ENCODE measurements at regions not wholly inside any gene's neighbourhood (a gene's known extent, or its start where the extent isn't known, plus 50 kb on each side); places are given as distances from the start of the nearest gene placed in this dataset.

DNA sequence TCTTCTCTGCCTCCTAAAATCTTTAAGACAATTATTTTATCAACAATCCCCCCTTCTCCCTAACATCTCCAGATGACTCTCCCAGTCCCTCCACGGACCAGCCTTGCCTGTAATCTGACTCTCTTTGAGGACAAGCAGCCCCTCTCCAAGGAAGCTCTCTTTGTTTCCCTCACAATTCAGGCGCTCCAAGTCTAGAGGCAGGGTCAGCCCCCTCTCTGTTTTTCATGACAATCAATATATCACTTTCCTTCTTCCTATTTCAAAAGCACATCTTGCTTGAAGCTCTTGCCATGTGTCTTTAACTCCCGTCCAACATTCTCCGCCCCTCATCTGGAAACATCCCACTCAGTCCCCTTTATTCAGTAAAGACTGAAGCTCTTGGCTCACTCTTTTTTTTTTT, 393.4 kb upstream of the SULF2 start:
- WGBS, 3 donors, result 69 to 71% (median 70%) methylated on average over 4 of the region's 4 CpGs
- intact Hi-C loops (cut with DNase I), result no loop called here
- DNase-seq (no peak), ATAC-seq (no peak)
- no peaks in the 10 kb centered on the region for H3K4me1 ChIP-seq
- H3K27me3 ChIP-seq (ENCODE audit: insufficient read depth in 3 of 3, low read length in 2 of 3), result peaks cover 0 to 5% (median 0%) of the 10 kb centered on the region in 3 donors
- H3K36me3 ChIP-seq (ENCODE audit: insufficient read depth in 1 of 2, low read depth in 1 of 2), result no peaks in the 10 kb centered on the region
- no peak overlapping the region for H3K27ac ChIP-seq
- TF ChIP-seq, protein P1, sequence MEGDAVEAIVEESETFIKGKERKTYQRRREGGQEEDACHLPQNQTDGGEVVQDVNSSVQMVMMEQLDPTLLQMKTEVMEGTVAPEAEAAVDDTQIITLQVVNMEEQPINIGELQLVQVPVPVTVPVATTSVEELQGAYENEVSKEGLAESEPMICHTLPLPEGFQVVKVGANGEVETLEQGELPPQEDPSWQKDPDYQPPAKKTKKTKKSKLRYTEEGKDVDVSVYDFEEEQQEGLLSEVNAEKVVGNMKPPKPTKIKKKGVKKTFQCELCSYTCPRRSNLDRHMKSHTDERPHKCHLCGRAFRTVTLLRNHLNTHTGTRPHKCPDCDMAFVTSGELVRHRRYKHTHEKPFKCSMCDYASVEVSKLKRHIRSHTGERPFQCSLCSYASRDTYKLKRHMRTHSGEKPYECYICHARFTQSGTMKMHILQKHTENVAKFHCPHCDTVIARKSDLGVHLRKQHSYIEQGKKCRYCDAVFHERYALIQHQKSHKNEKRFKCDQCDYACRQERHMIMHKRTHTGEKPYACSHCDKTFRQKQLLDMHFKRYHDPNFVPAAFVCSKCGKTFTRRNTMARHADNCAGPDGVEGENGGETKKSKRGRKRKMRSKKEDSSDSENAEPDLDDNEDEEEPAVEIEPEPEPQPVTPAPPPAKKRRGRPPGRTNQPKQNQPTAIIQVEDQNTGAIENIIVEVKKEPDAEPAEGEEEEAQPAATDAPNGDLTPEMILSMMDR (IDR thresholded peaks at IDR 0.05), result no peak
- peaks cover 3% of the 10 kb centered on the region for H3K9me3 ChIP-seq
- H3K4me3 ChIP-seq, result no peak overlapping the region

DNA sequence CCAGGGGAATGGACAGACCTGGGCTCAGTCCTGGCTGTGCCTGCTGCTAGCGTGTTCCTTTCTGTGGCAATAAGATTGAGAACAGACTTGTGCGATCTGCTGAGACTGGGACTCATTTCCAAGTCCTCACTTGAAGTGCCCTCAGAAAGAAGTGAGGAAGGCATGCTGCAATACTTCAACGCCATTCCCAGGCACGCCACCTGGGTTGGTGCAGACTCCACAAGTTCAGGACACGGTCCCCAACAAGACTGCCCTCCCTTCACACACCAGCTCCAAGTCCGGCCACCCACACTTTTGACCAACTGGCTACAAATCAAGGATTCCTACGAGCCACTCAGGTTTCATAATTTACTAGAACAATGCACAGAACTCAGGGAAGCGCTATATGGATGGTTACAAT, 391.8 kb upstream of the SULF2 start:
- Histone ChIP-seq H3K36me3 (ENCODE audit: insufficient read depth in 1 of 2, low read depth in 1 of 2) (no peaks in the 10 kb centered on the region), H3K27me3 (ENCODE audit: insufficient read depth in 3 of 3, low read length in 2 of 3) (peaks cover 0 to 8% (median 2%) of the 10 kb centered on the region in 3 donors), H3K27ac (no peak overlapping the region), H3K4me3 (no peak overlapping the region), H3K4me1 (no peaks in the 10 kb centered on the region), H3K9me3 (peaks cover 5% of the 10 kb centered on the region)
- intact Hi-C loops (cut with DNase I), result no loop called here
- DNase-seq (no peak), ATAC-seq (no peak)
- WGBS, 3 donors, result 76 to 88% (median 80%) methylated on average over 8 of the region's 8 CpGs
- TF ChIP-seq, protein P1 (IDR thresholded peaks at IDR 0.05), result no peak

DNA sequence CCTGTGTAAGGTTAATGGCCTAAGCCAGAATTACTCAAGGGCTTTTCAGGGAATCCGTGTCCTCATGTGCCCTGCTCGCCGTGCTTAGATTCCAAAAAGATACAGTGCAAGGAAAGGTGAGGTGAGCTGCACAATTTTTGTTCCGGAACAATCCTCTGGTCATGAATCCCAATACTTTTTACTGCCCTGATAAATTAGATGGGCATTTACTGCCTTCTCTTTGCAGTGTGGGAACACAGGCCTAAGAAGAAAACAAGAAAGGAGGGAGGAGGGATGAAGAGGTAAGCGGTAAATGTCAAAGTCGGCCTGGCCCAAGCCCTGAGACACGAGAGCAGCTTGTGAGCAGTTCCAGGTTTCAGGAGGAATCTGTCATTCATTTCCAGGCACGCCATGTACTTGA, 390.9 kb upstream of the SULF2 start:
- ATAC-seq (no peak), DNase-seq (no peak)
- H3K4me1 ChIP-seq, result no peaks in the 10 kb centered on the region
- TF ChIP-seq, protein P1 (IDR thresholded peaks at IDR 0.05), result no peak
- H3K27ac ChIP-seq, result no peak overlapping the region
- peaks cover 5% of the 10 kb centered on the region for H3K9me3 ChIP-seq
- H3K36me3 ChIP-seq (ENCODE audit: insufficient read depth in 1 of 2, low read depth in 1 of 2), result no peaks in the 10 kb centered on the region
- 84 to 89% (median 88%) methylated on average over 8 of the region's 8 CpGs for WGBS, 3 donors
- H3K4me3 ChIP-seq, result no peak overlapping the region
- intact Hi-C loops (cut with DNase I), result no loop called here
- peaks cover 0 to 10% (median 2%) of the 10 kb centered on the region in 3 donors for H3K27me3 ChIP-seq (ENCODE audit: insufficient read depth in 3 of 3, low read length in 2 of 3)

DNA sequence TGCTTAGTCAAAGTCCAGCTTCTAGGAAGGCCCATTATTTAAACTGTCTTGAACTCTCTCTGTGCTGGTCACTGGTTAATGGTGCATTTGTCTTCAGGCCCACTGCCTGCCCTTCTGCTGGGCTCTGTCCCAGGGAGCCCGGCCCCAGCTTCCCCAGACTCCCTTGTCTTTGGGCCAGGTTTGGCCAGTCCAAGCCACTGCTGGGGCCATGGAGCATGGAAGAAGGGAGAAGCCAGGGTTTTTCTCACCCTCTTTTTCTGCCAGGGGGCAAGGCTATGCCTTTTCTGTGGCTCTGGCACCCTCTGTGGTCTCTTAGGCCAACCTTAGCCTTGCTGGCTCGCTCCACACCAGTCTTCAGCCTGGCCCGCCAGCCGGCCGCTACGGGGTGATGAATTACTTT, 390.0 kb upstream of the SULF2 start:
- intact Hi-C loops (cut with DNase I), result no loop called here
- WGBS, 3 donors, result 41 to 69% (median 41%) methylated on average over 6 of the region's 6 CpGs
- TF ChIP-seq, protein P1 (IDR thresholded peaks at IDR 0.05), result no peak

DNA sequence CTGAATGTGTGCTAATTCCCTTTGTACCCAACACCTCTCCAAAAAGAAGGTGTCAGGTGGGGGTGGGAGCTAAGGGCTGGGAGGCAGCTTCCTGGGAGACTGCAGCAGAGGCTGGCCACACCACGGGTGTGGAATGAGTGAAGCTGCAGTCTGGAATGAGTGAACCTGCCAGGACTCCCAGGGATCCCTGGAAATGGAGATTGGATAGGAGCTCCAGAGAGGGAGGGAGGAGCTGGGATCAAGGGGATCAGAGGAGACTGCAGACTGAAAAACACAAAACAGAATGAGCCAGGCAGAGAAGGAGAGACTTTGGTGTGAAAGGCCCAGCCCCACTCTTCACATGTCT, 387.0 kb upstream of the SULF2 start:
- WGBS, 3 donors, result 38 to 59% (median 40%) methylated on average over 1 of the region's 1 CpG
- H3K4me1 ChIP-seq, result no peaks in the 10 kb centered on the region
- TF ChIP-seq, protein P1 (IDR thresholded peaks at IDR 0.05), result no peak
- ATAC-seq (no peak), DNase-seq (no peak)
- peaks cover 0 to 5% (median 2%) of the 10 kb centered on the region in 3 donors for H3K27me3 ChIP-seq (ENCODE audit: insufficient read depth in 3 of 3, low read length in 2 of 3)
- no peak overlapping the region for H3K27ac ChIP-seq
- H3K4me3 ChIP-seq, result no peak overlapping the region
- peaks cover 5% of the 10 kb centered on the region for H3K9me3 ChIP-seq
- H3K36me3 ChIP-seq (ENCODE audit: insufficient read depth in 1 of 2, low read depth in 1 of 2), result no peaks in the 10 kb centered on the region
- intact Hi-C loops (cut with DNase I), result no loop called here

More for the DNA sequence above, 390.0 kb upstream of the SULF2 start:
- DNase-seq (no peak), ATAC-seq (no peak)
- Histone ChIP-seq H3K27ac (no peak overlapping the region), H3K4me3 (no peak overlapping the region), H3K9me3 (peaks cover 5% of the 10 kb centered on the region), H3K4me1 (no peaks in the 10 kb centered on the region), H3K36me3 (ENCODE audit: insufficient read depth in 1 of 2, low read depth in 1 of 2) (no peaks in the 10 kb centered on the region), H3K27me3 (ENCODE audit: insufficient read depth in 3 of 3, low read length in 2 of 3) (peaks cover 0 to 10% (median 2%) of the 10 kb centered on the region in 3 donors)
